Activated naive CD4-positive, alpha-beta T cell treated with anti-CD3 and anti-CD28 coated beads for 36 hours (primary cell): ENCODE measurements at regions not wholly inside any gene's neighbourhood (a gene's known extent, or its start where the extent isn't known, plus 50 kb on each side); places are given as distances from the start of the nearest gene placed in this dataset.

Experiments used
- CTCF ChIA-PET: fragments of 350-600 bp; sonication (Branson Sonifier 250); formaldehyde crosslinking; loops from one replicate; lab custom pipeline; 2021; ENCODE audit warnings: antibody characterized with exemption; lab: Charles Lee
- DNase-seq: peaks from one replicate; pipeline ENCODE4 v3.0.0-alpha.2; 2020
- H3K27ac Mint-ChIP-seq: one replicate; pipeline ENCODE4 v1.8.0; 2021; ENCODE audit warnings: mild to moderate bottlenecking, mixed read lengths
- H3K27me3 Mint-ChIP-seq: one replicate; pipeline ENCODE4 v1.8.0; 2021; ENCODE audit warnings: low read depth, mixed read lengths
- H3K36me3 Mint-ChIP-seq: one replicate; pipeline ENCODE4 v1.8.0; 2021; ENCODE audit warnings: low read depth, mixed read lengths
- H3K4me1 Mint-ChIP-seq: one replicate; pipeline ENCODE4 v1.8.0; 2021; ENCODE audit warnings: low read depth, mixed read lengths
- H3K4me3 Mint-ChIP-seq: one replicate; pipeline ENCODE4 v1.8.0; 2021; ENCODE audit warnings: mild to moderate bottlenecking, moderate library complexity, mixed read lengths
- H3K9me3 Mint-ChIP-seq: one replicate; pipeline ENCODE4 v1.8.0; 2021; ENCODE audit warnings: mixed read lengths
- intact Hi-C: fragments of 100-400 bp; cut with micrococcal nuclease; formaldehyde crosslinking; loops from one replicate; pipeline ENCODE4 v1.15.1; 2023

DNA sequence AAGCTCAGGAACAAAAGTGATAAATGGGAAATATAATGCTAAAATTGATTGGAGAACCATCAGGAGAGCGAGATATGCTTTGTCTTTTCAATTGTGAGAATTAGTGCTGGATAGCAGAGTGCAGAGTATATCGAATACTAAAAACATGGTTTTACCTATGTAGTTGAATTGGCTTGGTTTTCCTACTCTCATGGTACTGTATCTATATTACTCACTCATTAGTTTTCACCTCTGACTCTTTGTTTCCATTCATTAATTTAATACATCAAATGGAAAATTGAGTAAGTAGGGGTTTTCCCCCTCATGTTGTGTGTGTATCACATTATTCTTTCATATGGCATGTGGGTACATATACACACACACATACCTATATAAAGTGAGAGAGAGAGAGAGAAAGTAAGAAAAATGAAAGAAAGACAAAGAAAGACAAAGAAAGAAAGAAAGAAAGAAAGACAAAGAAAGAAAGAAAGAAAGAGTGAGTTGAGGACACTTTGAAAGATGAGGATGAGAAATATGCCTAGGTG lies 1574.5 kb downstream of the MRPL39 start:
- Mint-ChIP-seq H3K9me3 (peaks cover 15% of the 10 kb centered on the region), H3K27me3 (no peaks in the 10 kb centered on the region), H3K36me3 (no peaks in the 10 kb centered on the region), H3K27ac (no peak overlapping the region), H3K4me1 (peaks cover 7% of the 10 kb centered on the region), H3K4me3 (no peak overlapping the region)
- CTCF ChIA-PET = interaction anchor here (0.6 kb wide), 1 partner anchor 64 kb away, joined by 3 read pairs; no protein-coding TSS in a partner anchor
- intact Hi-C loops = no loop called here
- DNase-seq = no peak

DNA sequence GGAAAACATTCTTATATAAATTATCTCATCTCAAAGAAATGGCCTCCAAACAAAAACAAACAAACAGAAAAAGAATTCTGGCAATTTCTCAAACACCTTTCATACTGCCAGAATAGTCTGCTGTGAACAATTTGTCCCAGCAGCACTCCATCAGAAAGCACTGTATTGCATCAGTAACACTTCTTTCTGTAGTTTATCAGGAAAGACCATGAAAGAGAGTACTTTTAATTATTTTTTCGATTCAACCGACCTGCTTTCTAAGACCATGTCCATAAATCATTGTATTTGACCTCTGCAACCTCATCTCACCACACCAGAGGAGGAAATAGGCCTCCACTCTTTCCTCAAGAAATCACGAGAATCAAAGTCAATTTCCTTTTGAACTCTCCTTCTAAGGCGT lies 1579.9 kb downstream of the MRPL39 start:
- H3K4me1 Mint-ChIP-seq = no peaks in the 10 kb centered on the region
- H3K36me3 Mint-ChIP-seq = no peaks in the 10 kb centered on the region
- DNase-seq = no peak
- no peak overlapping the region for H3K4me3 Mint-ChIP-seq
- no peaks in the 10 kb centered on the region for H3K9me3 Mint-ChIP-seq
- CTCF ChIA-PET = no interaction called here
- no peak overlapping the region for H3K27ac Mint-ChIP-seq
- no peaks in the 10 kb centered on the region for H3K27me3 Mint-ChIP-seq
- intact Hi-C loops = no loop called here

GRCh38 chr21:24025101-24025500 lies 1582.2 kb downstream of the MRPL39 start:
- H3K4me3 Mint-ChIP-seq = no peak overlapping the region
- no peaks in the 10 kb centered on the region for H3K36me3 Mint-ChIP-seq
- CTCF ChIA-PET = interaction anchor here (0.8 kb wide), 1 partner anchor 1973 kb away, joined by 4 read pairs; no protein-coding TSS in a partner anchor
- no peaks in the 10 kb centered on the region for H3K27me3 Mint-ChIP-seq
- intact Hi-C loops = no loop called here
- peaks cover 8% of the 10 kb centered on the region for H3K9me3 Mint-ChIP-seq
- DNase-seq = no peak
- no peak overlapping the region for H3K27ac Mint-ChIP-seq
- H3K4me1 Mint-ChIP-seq = no peaks in the 10 kb centered on the region

DNA sequence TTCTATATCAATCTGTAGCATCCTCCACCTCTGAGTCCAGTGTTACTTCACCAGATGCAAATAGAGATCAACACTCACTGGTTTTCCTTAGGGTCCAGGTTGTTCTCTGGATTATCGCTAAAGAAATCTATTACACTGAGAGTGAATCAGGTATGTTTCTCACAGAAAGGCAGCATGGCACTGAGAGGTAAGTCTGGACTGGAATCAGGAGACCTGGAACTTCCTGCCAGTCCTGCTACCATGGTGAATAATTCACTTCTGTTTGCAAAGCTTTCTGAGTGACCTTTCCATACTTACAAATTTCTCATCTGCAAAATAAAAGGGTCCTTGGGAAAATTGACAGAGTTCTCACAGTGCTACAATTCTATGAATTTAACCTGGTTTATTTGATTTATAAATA lies 1583.3 kb downstream of the MRPL39 start:
- Mint-ChIP-seq H3K4me3 (no peak overlapping the region), H3K9me3 (peaks cover 16% of the 10 kb centered on the region), H3K27ac (no peak overlapping the region), H3K36me3 (peaks cover 1% of the 10 kb centered on the region), H3K27me3 (no peaks in the 10 kb centered on the region), H3K4me1 (no peaks in the 10 kb centered on the region)
- CTCF ChIA-PET = no interaction called here
- intact Hi-C loops = no loop called here
- DNase-seq = no peak

GRCh38 chr21:24023402-24023801 lies 1583.9 kb downstream of the MRPL39 start:
- H3K27me3 Mint-ChIP-seq = no peaks in the 10 kb centered on the region
- H3K27ac Mint-ChIP-seq = no peak overlapping the region
- no peak for DNase-seq
- H3K4me1 Mint-ChIP-seq = no peaks in the 10 kb centered on the region
- intact Hi-C loops = no loop called here
- no peak overlapping the region for H3K4me3 Mint-ChIP-seq
- peaks cover 1% of the 10 kb centered on the region for H3K36me3 Mint-ChIP-seq
- CTCF ChIA-PET = no interaction called here
- H3K9me3 Mint-ChIP-seq = peaks cover 16% of the 10 kb centered on the region

DNA sequence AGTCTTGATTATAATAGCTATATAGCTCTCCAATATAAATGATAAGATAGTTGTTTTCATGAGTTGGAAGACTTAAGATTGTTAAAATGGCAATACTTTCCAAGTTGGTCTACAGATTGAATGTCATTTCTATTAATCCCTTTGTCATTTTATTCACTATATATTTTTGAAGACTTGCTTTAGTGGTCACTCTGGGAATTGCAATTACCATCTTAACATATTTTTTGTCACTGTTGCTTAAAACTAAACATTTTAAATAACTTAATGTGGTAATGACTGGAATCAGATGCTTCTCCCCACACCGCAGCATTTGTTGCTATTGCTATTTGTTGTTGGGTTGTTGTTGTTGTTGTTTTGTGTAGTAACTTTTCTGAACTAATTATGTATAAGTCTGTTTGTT lies 1592.9 kb downstream of the MRPL39 start:
- Mint-ChIP-seq H3K27ac (no peak overlapping the region), H3K9me3 (peaks cover under 1% of the 10 kb centered on the region), H3K4me3 (no peak overlapping the region), H3K4me1 (no peaks in the 10 kb centered on the region), H3K27me3 (no peaks in the 10 kb centered on the region), H3K36me3 (no peaks in the 10 kb centered on the region)
- intact Hi-C loops = no loop called here
- CTCF ChIA-PET = interaction anchor here (0.6 to 2.5 kb wide), 3 partner anchors 16 to 281 kb away, joined by 3 to 7 read pairs (median 4); no protein-coding TSS in a partner anchor
- no peak for DNase-seq

DNA sequence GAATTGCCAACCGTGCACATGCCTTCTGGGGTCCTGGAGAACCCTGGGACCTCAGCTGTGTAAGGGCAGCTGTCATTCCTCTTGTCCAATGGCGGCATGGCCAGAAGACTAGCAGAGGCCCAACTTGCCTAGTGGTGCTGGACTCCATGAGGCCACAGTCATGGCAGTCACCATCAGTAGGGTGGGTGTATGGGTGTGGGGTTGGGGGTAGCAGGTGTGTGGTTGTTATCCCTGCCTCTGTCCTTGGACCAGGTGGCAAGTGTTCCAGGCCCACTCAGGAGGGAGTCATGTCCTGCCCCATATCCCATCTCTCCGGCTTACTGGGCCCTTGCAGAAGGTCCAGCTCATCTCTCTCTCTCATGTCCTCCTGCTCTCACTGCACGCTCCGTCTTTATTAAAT lies 1596.2 kb downstream of the MRPL39 start:
- intact Hi-C loops = no loop called here
- Mint-ChIP-seq H3K9me3 (no peaks in the 10 kb centered on the region), H3K4me1 (no peaks in the 10 kb centered on the region), H3K27me3 (no peaks in the 10 kb centered on the region), H3K4me3 (no peak overlapping the region), H3K36me3 (no peaks in the 10 kb centered on the region), H3K27ac (no peak overlapping the region)
- DNase-seq = no peak
- CTCF ChIA-PET = interaction anchor here (0.6 kb wide), 1 partner anchor 1773 kb away, joined by 3 read pairs; no protein-coding TSS in a partner anchor

DNA sequence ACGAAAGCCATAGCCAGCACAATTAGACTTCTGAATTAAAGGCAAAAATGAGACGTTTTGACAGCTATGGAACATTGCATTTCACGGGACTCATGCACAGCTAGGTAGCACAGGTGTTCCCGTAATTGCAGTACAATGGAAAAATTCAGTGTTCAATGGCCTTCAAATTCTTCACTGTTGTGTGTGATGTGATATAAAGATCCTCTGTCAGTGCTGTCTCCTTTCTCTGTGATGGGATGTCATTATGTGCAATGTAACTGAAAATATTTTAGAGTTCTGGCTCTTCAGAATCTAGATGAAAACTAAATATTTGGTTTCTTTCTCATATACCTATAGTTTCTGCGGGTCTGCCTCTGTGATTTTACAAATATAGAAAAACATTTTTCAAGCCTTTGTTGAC lies 1599.7 kb downstream of the MRPL39 start:
- peaks cover 2% of the 10 kb centered on the region for H3K9me3 Mint-ChIP-seq
- CTCF ChIA-PET = interaction anchor here (0.9 to 1.7 kb wide), 2 partner anchors 21 to 39 kb away, joined by 3 read pairs; no protein-coding TSS in a partner anchor
- H3K4me3 Mint-ChIP-seq = no peak overlapping the region
- no peaks in the 10 kb centered on the region for H3K4me1 Mint-ChIP-seq
- H3K27me3 Mint-ChIP-seq = no peaks in the 10 kb centered on the region
- intact Hi-C loops = no loop called here
- H3K27ac Mint-ChIP-seq = no peak overlapping the region
- no peak for DNase-seq
- no peaks in the 10 kb centered on the region for H3K36me3 Mint-ChIP-seq

DNA sequence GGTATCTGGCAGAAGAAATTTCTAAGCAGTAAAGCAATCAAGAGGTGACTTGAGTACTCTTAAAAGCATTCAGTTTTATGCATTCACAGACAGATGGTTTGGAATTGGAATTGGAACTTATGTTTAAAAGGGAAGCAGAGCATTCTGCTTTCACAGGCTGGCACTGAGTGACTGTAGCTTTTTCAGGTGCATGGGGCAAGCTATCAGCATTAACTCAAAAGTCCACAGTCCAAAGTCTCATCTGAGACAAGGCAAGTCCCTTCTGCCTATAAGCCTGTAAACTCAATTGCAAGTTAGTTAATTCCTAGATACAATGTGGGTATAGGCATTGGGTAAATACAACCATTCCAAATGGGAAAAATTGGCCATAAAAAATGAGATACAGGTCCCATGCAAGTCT lies 1620.3 kb downstream of the MRPL39 start:
- intact Hi-C loops = no loop called here
- Mint-ChIP-seq H3K9me3 (peaks cover 21% of the 10 kb centered on the region), H3K36me3 (no peaks in the 10 kb centered on the region), H3K27me3 (no peaks in the 10 kb centered on the region), H3K4me3 (no peak overlapping the region), H3K4me1 (no peaks in the 10 kb centered on the region), H3K27ac (no peak overlapping the region)
- DNase-seq = no peak
- CTCF ChIA-PET = no interaction called here

GRCh38 chr21:23986214-23986613 lies 1621.1 kb downstream of the MRPL39 start:
- Mint-ChIP-seq H3K4me3 (no peak overlapping the region), H3K36me3 (no peaks in the 10 kb centered on the region), H3K4me1 (no peaks in the 10 kb centered on the region), H3K9me3 (peaks cover 21% of the 10 kb centered on the region), H3K27ac (no peak overlapping the region), H3K27me3 (no peaks in the 10 kb centered on the region)
- CTCF ChIA-PET = no interaction called here
- intact Hi-C loops = no loop called here
- DNase-seq = no peak

- H3K27me3 Mint-ChIP-seq = no peaks in the 10 kb centered on the region
- no peak for DNase-seq
- H3K4me1 Mint-ChIP-seq = peaks cover 2% of the 10 kb centered on the region
- CTCF ChIA-PET = interaction anchor here (1.3 kb wide), 1 partner anchor 14 kb away, joined by 3 read pairs; no protein-coding TSS in a partner anchor
- no peak overlapping the region for H3K27ac Mint-ChIP-seq
- peaks cover 15% of the 10 kb centered on the region for H3K9me3 Mint-ChIP-seq
- H3K4me3 Mint-ChIP-seq = no peak overlapping the region
- intact Hi-C loops = no loop called here
- H3K36me3 Mint-ChIP-seq = no peaks in the 10 kb centered on the region
Measured at GRCh38 chr21:23982546-23982945, 1624.7 kb downstream of the MRPL39 start.

GRCh38 chr21:23977971-23978370 lies 1629.3 kb downstream of the MRPL39 start:
- H3K4me3 Mint-ChIP-seq = no peak overlapping the region
- no peak for DNase-seq
- no peak overlapping the region for H3K27ac Mint-ChIP-seq
- H3K36me3 Mint-ChIP-seq = no peaks in the 10 kb centered on the region
- H3K4me1 Mint-ChIP-seq = peaks cover 2% of the 10 kb centered on the region
- CTCF ChIA-PET = interaction anchor here (0.6 kb wide), 1 partner anchor 40 kb away, joined by 6 read pairs; no protein-coding TSS in a partner anchor
- H3K27me3 Mint-ChIP-seq = no peaks in the 10 kb centered on the region
- no peaks in the 10 kb centered on the region for H3K9me3 Mint-ChIP-seq
- intact Hi-C loops = no loop called here
